AG04449 (cell line): ENCODE measurements at regions not wholly inside any gene's neighbourhood (a gene's known extent, or its start where the extent isn't known, plus 50 kb on each side); places are given as distances from the start of the nearest gene placed in this dataset.

Experiments
- CTCF ChIA-PET: fragments of 350-600 bp; formaldehyde crosslinking; extraction: SDS; loops from one replicate; lab custom pipeline; 2021; ENCODE audit warnings: antibody characterized with exemption; lab: Yijun Ruan, JAX
- POLR2A ChIA-PET: fragments of 400-600, 350-600 bp; formaldehyde crosslinking; extraction: SDS; loops from one replicate; lab custom pipeline; 2020; ENCODE audit warnings: antibody characterized with exemption, inconsistent platforms; lab: Yijun Ruan, JAX
- DNase-seq: peaks from one replicate; pipeline ENCODE4 v3.0.0-alpha.2; 2010; ENCODE audit warnings: low read depth, low spot score
- H3K4me3 ChIP-seq: 2 replicates; pipeline ENCODE4 v1.5.1; 2011; ENCODE audit warnings: low read depth, mild to moderate bottlenecking, control low read depth, low read length
- CTCF ChIP-seq: IDR thresholded peaks from one replicate; pipeline ENCODE4 v1.5.1; 2011; ENCODE audit warnings: mild to moderate bottlenecking, moderate library complexity, low read length, control low read depth, inconsistent platforms; ENCODE audit not compliant: insufficient read depth; ENCODE audit errors: missing control alignments

- DNase-seq, result no peak
- no peak overlapping the region for H3K4me3 ChIP-seq
- TF ChIP-seq CTCF, result no peak
- CTCF ChIA-PET, result interaction anchor here (0.9 to 1.7 kb wide), 2 partner anchors 18 to 36 kb away, joined by 3 read pairs; no protein-coding TSS in a partner anchor
- POLR2A ChIA-PET, result no interaction called here
Observed at GRCh38 chr6:137740967-137741761, 125.9 kb upstream of the TNFAIP3 start.

- ChIA-PET CTCF (interaction anchor here (1.6 kb wide), 1 partner anchor 15 kb away, joined by 4 read pairs; no protein-coding TSS in a partner anchor), POLR2A (interaction anchor here (0.7 kb wide), 1 partner anchor 17 kb away, joined by 3 read pairs; no protein-coding TSS in a partner anchor)
- no peak for DNase-seq
- no peak overlapping the region for H3K4me3 ChIP-seq
- TF ChIP-seq CTCF, result no peak
Observed at GRCh38 chr6:137743493-137743892, 123.6 kb upstream of the TNFAIP3 start.

- POLR2A ChIA-PET, result no interaction called here
- no peak for TF ChIP-seq CTCF
- H3K4me3 ChIP-seq, result no peak overlapping the region
- CTCF ChIA-PET, result interaction anchor here (1.6 kb wide), 1 partner anchor 13 kb away, joined by 4 read pairs; no protein-coding TSS in a partner anchor
- no peak for DNase-seq
Observed at GRCh38 chr6:137744877-137745276, 122.2 kb upstream of the TNFAIP3 start.

GRCh38 chr6:137745321-137745720 is 121.7 kb upstream of the TNFAIP3 start:
- no peak overlapping the region for H3K4me3 ChIP-seq
- no peak for DNase-seq
- TF ChIP-seq CTCF, result no peak
- POLR2A ChIA-PET, result no interaction called here
- CTCF ChIA-PET, result interaction anchor here (0.6 kb wide), 1 partner anchor 870 kb away, joined by 3 read pairs; no protein-coding TSS in a partner anchor

GRCh38 chr6:137746264-137746663 is 120.8 kb upstream of the TNFAIP3 start:
- TF ChIP-seq CTCF, result no peak
- no peak overlapping the region for H3K4me3 ChIP-seq
- POLR2A ChIA-PET, result no interaction called here
- no peak for DNase-seq
- CTCF ChIA-PET, result interaction anchor here (0.6 kb wide), 1 partner anchor 871 kb away, joined by 3 read pairs; no protein-coding TSS in a partner anchor

GRCh38 chr6:137749696-137750211 is 117.3 kb upstream of the TNFAIP3 start:
- CTCF ChIA-PET, result interaction anchor here (0.9 to 1.5 kb wide), 5 partner anchors 9 to 44 kb away, joined by 3 read pairs; no protein-coding TSS in a partner anchor
- no peak for TF ChIP-seq CTCF
- POLR2A ChIA-PET, result no interaction called here

More at GRCh38 chr6:137749696-137750211, 117.3 kb upstream of the TNFAIP3 start:
- no peak for DNase-seq
- no peak overlapping the region for H3K4me3 ChIP-seq
